Colonic mucosa (tissue), 4 donors: ENCODE measurements at regions not wholly inside any gene's neighbourhood (a gene's known extent, or its start where the extent isn't known, plus 50 kb on each side); places are given as distances from the start of the nearest gene placed in this dataset.

Source experiments
- DNase-seq: peaks from one replicate; pipeline ENCODE4 v3.0.0-alpha.2; 2020
- H3K27ac ChIP-seq: fragments of 200-600 bp; one replicate; pipeline ENCODE4 v1.8.0; 2021
- H3K27me3 ChIP-seq: fragments of 200-600 bp; one replicate; pipeline ENCODE4 v1.8.0; 2021
- H3K36me3 ChIP-seq: fragments of 200-600 bp; one replicate; pipeline ENCODE4 v1.8.0; 2021
- H3K4me1 ChIP-seq: fragments of 200-600 bp; one replicate; pipeline ENCODE4 v1.8.0; 2021; ENCODE audit warnings: mild to moderate bottlenecking
- H3K4me3 ChIP-seq: fragments of 200-600 bp; one replicate; pipeline ENCODE4 v1.8.0; 2021
- H3K9ac ChIP-seq, 2 donors: one replicate each; pipeline ENCODE4 v1.7.0; 2013; ENCODE audit warnings: control low read depth in 2 of 2, low read depth in 2 of 2, low read length in 2 of 2
- H3K9me3 ChIP-seq: fragments of 200-600 bp; one replicate; pipeline ENCODE4 v1.8.0; 2021
- CTCF ChIP-seq: fragments of 200-600 bp; IDR thresholded peaks from one replicate; pipeline ENCODE4 v1.8.0; 2022; ENCODE audit warnings: antibody characterized with exemption, mild to moderate bottlenecking
- intact Hi-C: fragments of 100-400 bp; cut with DNase I; formaldehyde crosslinking; loops from one replicate; pipeline ENCODE4 v1.14.1; 2022
- donor health status: healthy.
- donor health status: DM: no; HTN: no; CAD: no.
- donor health status: DM: no; HTN: no; CAD: no.

GRCh38 chr9:85404911-85405565, 336.7 kb downstream of the AGTPBP1 start:
- Histone ChIP-seq H3K9ac (no peak overlapping the region), H3K4me1 (no peaks in the 10 kb centered on the region), H3K9me3 (no peaks in the 10 kb centered on the region), H3K27me3 (no peaks in the 10 kb centered on the region), H3K27ac (no peak overlapping the region), H3K36me3 (no peaks in the 10 kb centered on the region), H3K4me3 (no peak overlapping the region)
- DNase-seq = no peak
- no peak for TF ChIP-seq CTCF
- intact Hi-C loops = no loop called here

- Histone ChIP-seq H3K9me3 (no peaks in the 10 kb centered on the region), H3K4me1 (no peaks in the 10 kb centered on the region), H3K36me3 (no peaks in the 10 kb centered on the region), H3K27me3 (no peaks in the 10 kb centered on the region), H3K27ac (no peak overlapping the region), H3K4me3 (no peak overlapping the region), H3K9ac (no peak overlapping the region)
- DNase-seq = no peak
- intact Hi-C loops = no loop called here
- TF ChIP-seq CTCF = no peak
Measured at GRCh38 chr9:85402551-85402950, 339.2 kb downstream of the AGTPBP1 start.

GRCh38 chr9:85401998-85402397, 339.8 kb downstream of the AGTPBP1 start:
- intact Hi-C loops = no loop called here
- Histone ChIP-seq H3K27ac (no peak overlapping the region), H3K9me3 (no peaks in the 10 kb centered on the region), H3K4me3 (no peak overlapping the region), H3K4me1 (no peaks in the 10 kb centered on the region), H3K36me3 (no peaks in the 10 kb centered on the region), H3K9ac (no peak overlapping the region), H3K27me3 (no peaks in the 10 kb centered on the region)
- no peak for TF ChIP-seq CTCF
- no peak for DNase-seq

- Histone ChIP-seq H3K9ac (no peak overlapping the region), H3K4me1 (no peaks in the 10 kb centered on the region), H3K9me3 (no peaks in the 10 kb centered on the region), H3K4me3 (no peak overlapping the region), H3K36me3 (no peaks in the 10 kb centered on the region), H3K27me3 (no peaks in the 10 kb centered on the region), H3K27ac (no peak overlapping the region)
- no peak for TF ChIP-seq CTCF
- no peak for DNase-seq
- intact Hi-C loops = no loop called here
Measured at GRCh38 chr9:85397005-85397404, 344.7 kb downstream of the AGTPBP1 start.

- TF ChIP-seq CTCF = no peak
- Histone ChIP-seq H3K9me3 (no peaks in the 10 kb centered on the region), H3K9ac (no peak overlapping the region), H3K27me3 (no peaks in the 10 kb centered on the region), H3K4me3 (no peak overlapping the region), H3K27ac (no peak overlapping the region), H3K36me3 (no peaks in the 10 kb centered on the region), H3K4me1 (no peaks in the 10 kb centered on the region)
- intact Hi-C loops = no loop called here
- no peak for DNase-seq
Measured at GRCh38 chr9:85392260-85392659, 349.5 kb downstream of the AGTPBP1 start.
